ENCODE measurements at regions not wholly inside any gene's neighbourhood (a gene's known extent, or its start where the extent isn't known, plus 50 kb on each side); places are given as distances from the start of the nearest gene placed in this dataset.

DNA sequence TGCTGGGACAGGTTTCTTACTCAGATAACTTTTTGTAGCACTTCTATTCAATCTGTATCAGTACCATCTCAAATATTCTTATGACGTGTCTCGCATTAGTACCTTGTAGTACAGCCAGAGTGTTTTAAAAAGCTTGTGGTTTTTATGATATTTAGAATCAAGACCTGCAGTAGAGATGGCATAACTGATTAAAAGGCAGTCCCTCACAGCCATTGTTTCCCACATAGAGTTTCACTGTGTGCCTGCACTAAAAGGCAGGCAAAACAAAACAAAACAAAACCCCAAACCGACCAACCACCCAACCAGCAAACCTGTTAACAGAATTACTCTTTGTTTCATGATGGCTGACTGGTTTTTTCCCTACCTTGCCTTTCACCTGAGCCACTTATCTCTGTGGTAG is 221.3 kb upstream of the DGKB start:
- TF ChIP-seq, protein P1, sequence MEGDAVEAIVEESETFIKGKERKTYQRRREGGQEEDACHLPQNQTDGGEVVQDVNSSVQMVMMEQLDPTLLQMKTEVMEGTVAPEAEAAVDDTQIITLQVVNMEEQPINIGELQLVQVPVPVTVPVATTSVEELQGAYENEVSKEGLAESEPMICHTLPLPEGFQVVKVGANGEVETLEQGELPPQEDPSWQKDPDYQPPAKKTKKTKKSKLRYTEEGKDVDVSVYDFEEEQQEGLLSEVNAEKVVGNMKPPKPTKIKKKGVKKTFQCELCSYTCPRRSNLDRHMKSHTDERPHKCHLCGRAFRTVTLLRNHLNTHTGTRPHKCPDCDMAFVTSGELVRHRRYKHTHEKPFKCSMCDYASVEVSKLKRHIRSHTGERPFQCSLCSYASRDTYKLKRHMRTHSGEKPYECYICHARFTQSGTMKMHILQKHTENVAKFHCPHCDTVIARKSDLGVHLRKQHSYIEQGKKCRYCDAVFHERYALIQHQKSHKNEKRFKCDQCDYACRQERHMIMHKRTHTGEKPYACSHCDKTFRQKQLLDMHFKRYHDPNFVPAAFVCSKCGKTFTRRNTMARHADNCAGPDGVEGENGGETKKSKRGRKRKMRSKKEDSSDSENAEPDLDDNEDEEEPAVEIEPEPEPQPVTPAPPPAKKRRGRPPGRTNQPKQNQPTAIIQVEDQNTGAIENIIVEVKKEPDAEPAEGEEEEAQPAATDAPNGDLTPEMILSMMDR (IDR thresholded peaks at IDR 0.05 in 4 of 5, conservative IDR thresholded peaks at IDR 0.05 in 1 of 5): no peak
- no peak for TF ChIP-seq POLR2A (IDR thresholded peaks at IDR 0.05)
